ENCODE measurements at regions not wholly inside any gene's neighbourhood (a gene's known extent, or its start where the extent isn't known, plus 50 kb on each side); places are given as distances from the start of the nearest gene placed in this dataset.

- no peak overlapping the region for H3K4me3 ChIP-seq
- FAIRE-seq (no peak), DNase-seq (ENCODE audit: low read depth, low spot score) (no peak), ATAC-seq (no peak)
- no peaks in the 10 kb centered on the region for H4K20me1 ChIP-seq (ENCODE audit: control insufficient read depth, insufficient read depth)
- intact Hi-C loops (cut with micrococcal nuclease; ENCODE audit: unreplicated experiment) (no loop called here), in situ Hi-C loops (cut with MboI) (no loop called here)
- BruUV-seq (replicated peaks), result no TSS peak
- 0% methylated on average over 3 of the region's 3 CpGs for WGBS (ENCODE audit: insufficient coverage, insufficient replicate concordance, low lambda C conversion rate, missing lambda C conversion rate)
- H2AFZ ChIP-seq (ENCODE audit: control insufficient read depth, low read depth, low read length), result no peak overlapping the region
- H3K4me2 ChIP-seq (ENCODE audit: control insufficient read depth, insufficient read depth), result no peak overlapping the region
- no peaks in the 10 kb centered on the region for H3K79me2 ChIP-seq (ENCODE audit: control insufficient read depth, insufficient read depth, low read length)
- no peaks in the 10 kb centered on the region for H3K4me1 ChIP-seq (ENCODE audit: control insufficient read depth, insufficient read depth, low read length)
- CTCF ChIA-PET, result no interaction called here
- no peaks in the 10 kb centered on the region for H3K36me3 ChIP-seq (ENCODE audit: control insufficient read depth in 2 of 2, insufficient read depth in 2 of 2, low read length in 1 of 2)
- RAD21 ChIA-PET (ENCODE audit: unreplicated experiment), result no interaction called here
- H3K9me3 ChIP-seq (replicated peaks; ENCODE audit: control insufficient read depth, insufficient read depth, low read length), result no peaks in the 10 kb centered on the region; the same call in 2 of the 3 replicates
- no peak overlapping the region for H3K27ac ChIP-seq (ENCODE audit: control insufficient read depth, insufficient read depth)
- no peak overlapping the region for H3K9ac ChIP-seq (ENCODE audit: control insufficient read depth, insufficient read depth, low read length)
- POLR2A ChIA-PET, result no interaction called here
- H3K27me3 ChIP-seq (replicated peaks in 1 of 2; ENCODE audit: control insufficient read depth in 2 of 2, insufficient read depth in 2 of 2, low read length in 1 of 2), result no peaks in the 10 kb centered on the region
- SMC1A ChIA-PET (ENCODE audit: uncharacterized antibody, unreplicated experiment), result no interaction called here
- TF ChIP-seq NKRF (conservative IDR thresholded peaks at IDR 0.05) (no peak), HDAC2 (IDR thresholded peaks at IDR 0.05) (no peak), TCF7 (IDR thresholded peaks at IDR 0.05; ENCODE audit: borderline replicate concordance) (no peak), RELB (IDR thresholded peaks at IDR 0.05; ENCODE audit: low read depth) (no peak), ZBTB40 (IDR thresholded peaks at IDR 0.05; ENCODE audit: borderline replicate concordance) (no peak), JUND (IDR thresholded peaks at IDR 0.05; ENCODE audit: low read depth, low read length) (no peak), ZBTB33 (IDR thresholded peaks at IDR 0.05) (no peak), CTCF (IDR thresholded peaks at IDR 0.05 in 2 of 3, conservative IDR thresholded peaks at IDR 0.05 in 1 of 3; ENCODE audit: control insufficient read depth in 2 of 3, extremely low read depth in 1 of 3, insufficient read depth in 1 of 3, low read depth in 3 of 3, low read length in 3 of 3) (no peak), DPF2 (IDR thresholded peaks at IDR 0.05) (no peak)
These were observed 132.3 kb upstream of the VSTM2A start for GRCh38 chr7:54409917-54410316.

Data from GM12878 (cell line).